ENCODE measurements at regions not wholly inside any gene's neighbourhood (a gene's known extent, or its start where the extent isn't known, plus 50 kb on each side); places are given as distances from the start of the nearest gene placed in this dataset.

DNA sequence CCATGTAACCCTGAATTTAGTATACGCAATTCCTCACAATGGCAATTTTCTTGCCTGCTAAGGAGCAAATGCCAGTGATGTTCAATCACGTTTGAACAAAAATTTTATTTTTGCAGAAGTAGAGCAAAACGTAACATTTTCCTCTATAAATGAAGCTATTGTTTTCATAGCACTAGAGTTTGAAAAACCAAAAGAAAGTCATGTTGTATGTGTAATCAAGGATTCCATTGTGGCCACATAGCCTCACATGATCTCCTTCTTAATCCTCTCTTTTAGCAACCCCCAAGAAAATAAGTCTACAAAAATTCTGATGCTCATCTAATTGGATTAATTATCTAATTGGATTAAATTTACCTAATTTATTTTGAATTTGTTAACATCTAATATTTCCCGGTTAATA lies 1217.4 kb upstream of the FLRT2 start:
- TF ChIP-seq POLR2A (IDR thresholded peaks at IDR 0.05; ENCODE audit: low read length) (no peak), CTCF (IDR thresholded peaks at IDR 0.05) (no peak), SMC3 (IDR thresholded peaks at IDR 0.05) (no peak), ESRRA (IDR thresholded peaks at IDR 0.05; ENCODE audit: borderline replicate concordance, low read length) (no peak), TP53 (CRISPR knock-in tag; IDR thresholded peaks at IDR 0.05) (no peak), MYC (IDR thresholded peaks at IDR 0.05; ENCODE audit: borderline replicate concordance, low read length) (no peak), RAD21 (conservative IDR thresholded peaks at IDR 0.05 in 1 of 2, IDR thresholded peaks at IDR 0.05 in 1 of 2) (no peak), CBX8 (IDR thresholded peaks at IDR 0.05) (no peak), CEBPB (IDR thresholded peaks at IDR 0.05) (no peak)
